NCI-H2227 (cell line): ENCODE measurements at regions not wholly inside any gene's neighbourhood (a gene's known extent, or its start where the extent isn't known, plus 50 kb on each side); places are given as distances from the start of the nearest gene placed in this dataset.
A peak's percentile ranks its signal among the peaks of the same experiment; 100 is the strongest.

Source experiments
- DNase-seq: peaks from one replicate; lab custom pipeline; 2025; ENCODE audit not compliant: unreplicated experiment; lab: John Stamatoyannopoulos, UW

DNA sequence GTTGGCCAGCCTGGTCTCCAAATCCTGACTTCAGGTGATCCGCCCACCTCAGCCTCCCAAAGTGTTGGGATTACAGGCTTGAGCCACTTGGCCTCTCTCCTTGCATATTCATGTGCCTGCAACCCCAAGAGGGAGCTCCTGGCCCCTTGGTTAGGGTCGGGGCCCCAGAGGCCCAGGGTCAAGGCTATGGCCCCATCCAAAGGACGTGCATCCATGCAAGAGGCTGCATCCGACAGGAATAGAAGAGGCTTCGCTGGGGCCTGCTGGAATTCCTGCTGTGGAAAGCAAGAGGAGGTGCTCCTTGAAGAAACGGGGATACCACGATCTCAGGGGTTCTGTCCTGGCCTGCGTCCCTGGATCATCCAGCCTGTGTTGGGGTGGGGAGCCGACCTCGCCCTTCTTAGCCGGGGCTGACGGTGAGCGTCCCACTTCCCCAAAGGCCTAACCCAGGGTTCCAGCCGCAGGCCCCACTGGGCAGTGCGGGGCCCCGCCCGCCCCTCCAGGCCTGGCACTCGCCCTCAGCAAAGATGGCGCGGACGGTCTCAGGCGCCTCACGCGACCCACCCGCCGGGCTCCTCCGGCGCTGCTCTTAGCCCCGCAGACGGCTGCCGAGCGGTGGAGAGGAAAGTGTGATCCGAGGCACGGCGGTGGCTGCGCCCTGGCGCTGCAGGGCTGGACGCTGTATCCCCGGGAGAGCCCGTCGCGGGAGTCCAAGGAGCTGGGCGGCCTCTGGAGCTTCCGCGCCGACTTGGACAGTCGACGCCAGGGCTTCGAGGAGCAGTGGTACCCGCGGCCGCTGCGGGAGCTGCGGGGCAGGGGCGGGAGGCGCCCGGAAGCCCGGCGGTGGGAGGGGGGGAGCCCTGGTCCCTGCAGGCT, 54.7 kb downstream of the ZNF727 start:
- peak; percentile 32 for DNase-seq

DNA sequence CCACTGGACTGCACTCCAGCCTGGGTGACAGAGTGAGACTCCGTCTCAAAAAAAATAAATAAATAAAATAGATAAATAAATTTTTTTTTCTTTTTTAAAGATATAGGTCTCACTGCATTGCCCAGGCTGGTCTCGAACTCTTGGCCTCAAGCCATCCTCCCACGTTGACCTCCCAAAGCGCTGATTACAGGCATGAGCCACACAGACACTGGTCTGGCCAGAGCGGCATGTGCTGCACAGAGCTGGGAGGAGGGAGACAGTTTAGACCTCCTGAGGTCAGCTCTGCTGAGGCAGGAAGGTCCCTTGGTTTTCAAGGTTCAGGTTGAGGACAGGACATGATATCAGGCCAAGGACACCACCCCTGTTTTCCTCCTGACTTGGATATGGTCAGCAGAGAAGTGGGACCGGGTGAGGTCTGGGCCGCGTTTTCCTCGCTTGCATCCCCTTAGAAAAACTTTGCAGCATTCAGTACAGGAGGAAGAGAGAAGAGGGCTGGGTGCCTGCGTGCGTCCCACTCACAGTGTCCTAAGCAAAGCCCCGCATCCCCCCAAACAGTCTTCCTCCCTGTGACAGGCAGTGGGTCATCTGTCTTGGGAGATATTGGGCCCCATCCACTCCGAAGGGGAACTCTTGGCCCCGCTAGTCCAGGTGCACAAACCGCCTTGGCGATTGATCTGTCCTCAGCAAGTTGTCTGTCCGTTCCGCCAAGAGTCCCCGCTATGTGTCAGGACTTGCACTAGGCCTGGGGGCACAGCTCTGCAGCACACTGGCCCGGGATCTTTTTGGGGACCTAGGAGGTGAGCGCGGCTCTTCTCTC, 56.1 kb downstream of the ZNF727 start:
- DNase-seq: no peak

DNA sequence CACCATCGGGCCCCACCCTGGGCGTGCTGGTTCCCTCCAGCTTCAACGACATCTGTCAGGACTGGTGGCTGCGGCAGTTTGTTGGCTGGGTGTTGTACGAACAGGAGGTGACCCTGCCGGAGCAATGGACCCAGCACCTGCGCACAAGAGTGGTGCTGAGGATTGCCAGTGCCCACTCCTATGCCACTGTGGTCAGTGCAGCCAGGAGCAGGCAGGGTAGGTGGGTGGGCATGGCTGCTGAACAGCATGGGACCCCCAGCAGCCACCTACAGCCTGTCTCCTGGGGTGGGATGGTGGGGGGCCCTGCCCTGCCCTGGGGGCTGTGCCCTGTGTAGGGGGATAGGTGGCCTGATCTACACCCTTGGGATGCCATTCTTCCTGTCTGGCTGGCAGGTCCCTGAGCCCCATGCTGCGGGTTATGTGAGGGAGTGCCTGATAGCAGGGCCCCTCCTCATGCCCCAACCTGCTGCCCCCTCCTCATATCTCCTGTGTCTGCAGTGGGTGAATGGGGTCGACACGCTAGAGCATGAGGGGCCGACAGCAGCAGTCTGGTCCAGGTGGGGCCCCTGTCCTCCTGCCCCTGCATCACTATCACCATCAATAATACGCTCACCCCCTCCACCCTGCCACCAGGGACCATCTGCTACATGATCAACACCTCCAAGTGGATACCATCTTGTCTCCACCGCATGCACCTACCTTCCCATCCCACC, 56.9 kb downstream of the ZNF727 start:
- DNase-seq: no peak

DNA sequence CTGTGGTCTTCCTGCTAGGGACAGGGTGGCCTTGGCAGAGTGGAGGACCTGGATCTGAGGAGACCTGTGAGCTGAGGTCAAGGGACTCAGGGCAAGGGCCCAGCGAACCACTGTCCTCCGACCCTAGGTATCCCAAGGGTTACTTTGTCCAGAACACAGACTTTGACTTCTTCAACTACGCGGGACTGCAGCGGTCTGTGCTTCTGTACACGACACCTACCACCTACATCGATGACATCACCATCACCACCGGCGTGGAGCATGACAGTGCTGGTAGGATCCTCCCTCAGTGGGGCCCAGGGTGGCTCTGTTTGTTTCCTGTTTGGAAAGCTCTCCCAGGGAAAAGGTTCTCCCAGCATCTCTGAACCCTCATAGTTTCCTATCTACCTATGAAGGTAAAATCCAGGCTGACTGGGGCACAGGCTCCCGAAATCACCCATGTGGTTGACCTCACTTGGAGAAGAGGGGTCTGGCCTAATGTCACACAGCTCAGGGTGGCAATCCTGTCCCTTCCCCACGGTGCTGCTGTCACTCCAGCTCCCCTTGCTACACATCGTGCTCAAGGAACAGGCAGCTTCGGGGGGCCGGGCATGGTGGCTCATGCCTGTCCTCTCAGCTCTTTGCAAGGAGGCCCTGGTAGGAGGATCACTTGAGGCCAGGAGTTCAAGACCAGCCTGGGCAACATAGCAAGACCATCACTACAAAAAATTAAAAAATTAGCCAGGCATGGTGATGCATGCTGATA, 57.6 kb downstream of the ZNF727 start:
- DNase-seq: no peak

DNA sequence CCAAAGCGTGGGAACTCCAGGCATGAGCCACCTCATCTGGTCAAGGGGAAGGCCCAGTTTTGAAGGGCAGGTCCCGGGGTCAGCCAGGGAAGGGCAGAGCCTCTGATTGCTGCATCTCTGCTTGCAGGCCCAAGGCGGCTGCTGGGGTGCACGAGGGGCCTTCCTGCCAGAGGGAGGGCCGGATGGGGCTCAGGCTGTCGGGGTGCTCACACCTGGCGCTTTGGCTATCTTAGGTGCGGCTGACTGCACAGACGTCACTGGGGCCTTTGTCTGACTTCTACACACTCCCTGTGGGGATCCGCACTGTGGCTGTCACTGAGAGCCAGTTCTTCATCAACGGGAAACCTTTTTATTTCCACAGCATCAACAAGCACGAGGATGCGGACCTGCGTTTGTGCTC, 68.7 kb downstream of the ZNF727 start:
- no peak for DNase-seq

DNA sequence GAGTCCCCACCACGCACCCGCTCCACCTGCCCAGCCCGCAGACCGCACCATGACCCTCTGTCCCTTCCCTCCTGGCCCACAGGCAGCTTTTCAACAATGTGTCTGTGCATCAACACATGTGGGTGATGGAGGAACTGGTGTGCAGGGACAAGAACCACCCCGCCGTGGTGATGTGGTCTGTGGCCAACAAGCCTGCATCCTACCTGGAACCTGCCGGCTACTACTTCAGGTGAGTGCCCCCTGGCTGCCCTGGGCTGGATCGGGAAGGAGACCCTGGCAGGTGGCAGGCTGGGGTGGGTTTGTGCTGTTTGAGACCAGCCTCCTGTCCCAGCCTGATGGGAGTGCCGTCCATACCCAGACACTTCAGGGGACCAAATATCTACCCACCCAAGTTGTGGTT, 69.6 kb downstream of the ZNF727 start:
- no peak for DNase-seq

DNA sequence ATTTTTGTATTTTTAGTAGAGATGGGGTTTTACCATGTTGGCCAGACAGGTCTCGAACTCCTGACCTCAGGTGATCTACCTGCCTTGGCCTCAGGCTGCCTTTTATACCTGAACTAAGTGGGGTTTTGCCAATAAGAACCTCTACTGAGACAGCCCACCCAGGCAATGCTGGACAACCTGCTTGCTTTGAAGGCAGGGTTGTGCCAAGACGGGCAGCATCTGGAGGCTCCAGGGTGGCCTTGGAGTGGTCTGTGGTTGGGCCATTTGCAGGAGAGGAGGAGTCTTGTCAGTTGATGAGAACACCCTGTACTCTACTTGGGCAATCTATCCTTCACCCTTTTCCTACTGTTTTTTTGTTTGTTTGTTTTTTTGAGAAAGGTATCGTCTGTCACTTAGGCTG, 75.3 kb upstream of the ZNF735 start:
- no peak for DNase-seq
